ENCODE measurements at regions not wholly inside any gene's neighbourhood (a gene's known extent, or its start where the extent isn't known, plus 50 kb on each side); places are given as distances from the start of the nearest gene placed in this dataset.
"Not testable (repeated sequence)": the region's sequence is repeated elsewhere in the genome, so short reads cannot be mapped to it uniquely, and the experiment has no call there.

DNA sequence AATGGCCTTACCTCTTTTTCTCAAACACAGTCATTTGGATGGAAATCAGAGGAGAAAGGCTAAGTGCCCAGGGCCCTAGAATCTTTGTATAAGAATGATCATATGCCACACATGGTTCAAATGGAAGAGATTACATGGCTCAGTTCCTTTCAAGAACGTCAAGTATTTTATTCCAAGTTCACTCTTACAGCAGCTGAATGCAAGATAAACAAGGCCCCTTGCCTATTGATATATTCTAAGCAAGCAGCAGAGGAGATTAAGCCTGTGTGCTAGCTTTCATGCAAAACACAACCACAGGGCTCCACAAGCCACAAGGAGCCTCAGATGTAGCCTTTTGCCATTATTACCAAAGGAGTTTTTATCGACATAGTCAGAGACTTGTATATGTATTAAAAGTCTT lies 55.3 kb upstream of the SLCO6A1 start:
- H3K27me3 Mint-ChIP-seq: peaks cover 5% of the 10 kb centered on the region
- H3K4me1 Mint-ChIP-seq (ENCODE audit: low read depth): no peaks in the 10 kb centered on the region
- H3K4me3 Mint-ChIP-seq: no peak overlapping the region
- H3K27ac Mint-ChIP-seq: no peak overlapping the region
- H3K36me3 Mint-ChIP-seq: no peaks in the 10 kb centered on the region
- H3K9me3 Mint-ChIP-seq (ENCODE audit: low read depth): peaks cover 5% of the 10 kb centered on the region

DNA sequence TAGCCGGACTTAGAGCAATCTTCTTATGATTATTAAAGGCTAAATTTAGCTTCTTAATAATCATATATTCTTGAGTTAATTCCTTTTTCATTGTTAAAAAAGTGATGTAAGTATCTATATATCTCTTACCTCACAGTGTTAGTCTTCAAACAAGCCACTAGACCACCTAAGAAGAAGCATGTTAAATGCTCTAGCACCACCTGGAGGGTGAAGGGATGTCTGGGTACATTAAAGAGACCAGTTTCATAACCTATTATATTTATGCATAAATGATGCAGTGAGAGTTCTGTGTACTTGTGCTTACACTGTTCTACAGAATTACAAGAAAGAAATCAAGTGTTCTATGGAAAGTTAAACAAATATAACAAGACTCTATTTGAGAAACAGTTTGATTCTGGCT lies 55.9 kb upstream of the SLCO6A1 start:
- no peaks in the 10 kb centered on the region for H3K9me3 Mint-ChIP-seq (ENCODE audit: low read depth)

DNA sequence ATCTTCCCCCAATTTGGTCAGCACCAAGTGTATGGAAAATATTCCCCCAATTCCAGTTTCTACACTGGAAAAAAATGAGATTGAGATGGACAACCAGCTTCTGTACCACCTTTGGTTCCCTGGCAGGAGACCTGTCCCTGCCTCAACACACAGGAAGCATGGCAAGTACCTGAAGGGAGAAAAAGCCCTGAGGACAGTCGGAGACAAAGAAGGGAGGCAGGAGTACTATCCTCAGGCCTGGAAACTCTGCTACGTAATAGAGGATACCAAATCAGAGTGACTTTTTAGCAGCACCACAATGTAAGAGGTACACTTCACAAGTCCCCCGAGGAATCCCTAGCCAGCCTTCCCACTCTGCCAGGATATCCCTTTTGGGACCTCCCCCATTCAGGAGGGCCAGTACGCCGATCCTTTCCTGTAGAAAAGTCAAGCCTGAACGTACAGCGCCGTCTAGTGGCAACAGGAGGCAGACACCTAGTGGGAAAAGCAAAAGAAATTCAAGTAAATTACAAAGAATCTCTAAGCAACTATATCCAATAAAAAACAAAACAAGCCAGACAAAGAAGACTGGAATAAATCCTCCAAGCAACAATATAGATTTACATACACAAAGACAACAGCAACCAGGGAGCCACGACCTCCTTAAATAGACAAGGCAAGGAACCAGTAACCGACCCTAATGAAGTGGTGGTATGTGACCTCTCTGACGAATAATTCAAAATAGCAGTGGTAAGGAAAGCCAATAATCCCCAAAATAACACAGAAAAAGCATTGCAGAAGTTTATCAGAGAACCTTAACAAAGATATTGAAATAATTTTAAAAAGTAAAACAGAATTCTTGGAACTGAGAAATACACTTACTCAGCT lies 63.3 kb upstream of the SLCO6A1 start:
- no peaks in the 10 kb centered on the region for H3K36me3 Mint-ChIP-seq
- no peak overlapping the region for H3K4me3 Mint-ChIP-seq
- no peaks in the 10 kb centered on the region for H3K4me1 Mint-ChIP-seq (ENCODE audit: low read depth)
- H3K27ac Mint-ChIP-seq: no peak overlapping the region
- H3K27me3 Mint-ChIP-seq: peaks cover 3% of the 10 kb centered on the region
- peaks cover 6% of the 10 kb centered on the region for H3K9me3 Mint-ChIP-seq (ENCODE audit: low read depth)

More for the DNA sequence above, 55.9 kb upstream of the SLCO6A1 start:
- H3K4me3 Mint-ChIP-seq: no peak overlapping the region
- no peaks in the 10 kb centered on the region for H3K36me3 Mint-ChIP-seq
- no peaks in the 10 kb centered on the region for H3K4me1 Mint-ChIP-seq (ENCODE audit: low read depth)
- no peak overlapping the region for H3K27ac Mint-ChIP-seq
- H3K27me3 Mint-ChIP-seq: peaks cover 8% of the 10 kb centered on the region

DNA sequence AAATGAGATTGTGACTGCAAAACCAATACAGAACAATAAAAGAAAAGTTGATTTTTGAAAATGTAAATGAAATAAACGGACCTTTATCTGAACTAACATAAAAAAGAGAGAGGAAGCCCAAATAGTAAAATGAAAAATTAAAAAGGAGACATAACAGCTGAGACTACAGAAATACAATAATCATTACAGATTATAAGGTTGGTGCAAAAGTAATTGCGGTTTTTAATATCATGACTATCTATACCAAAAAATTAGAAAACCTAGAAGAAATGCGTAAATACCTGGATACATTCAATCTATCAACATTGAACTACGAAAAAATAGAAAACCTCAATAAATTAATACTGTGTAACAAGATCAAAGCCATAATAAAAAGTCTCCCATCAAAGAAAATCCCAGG lies 71.9 kb upstream of the SLCO6A1 start:
- H3K9me3 Mint-ChIP-seq (ENCODE audit: low read depth): no peaks in the 10 kb centered on the region

DNA sequence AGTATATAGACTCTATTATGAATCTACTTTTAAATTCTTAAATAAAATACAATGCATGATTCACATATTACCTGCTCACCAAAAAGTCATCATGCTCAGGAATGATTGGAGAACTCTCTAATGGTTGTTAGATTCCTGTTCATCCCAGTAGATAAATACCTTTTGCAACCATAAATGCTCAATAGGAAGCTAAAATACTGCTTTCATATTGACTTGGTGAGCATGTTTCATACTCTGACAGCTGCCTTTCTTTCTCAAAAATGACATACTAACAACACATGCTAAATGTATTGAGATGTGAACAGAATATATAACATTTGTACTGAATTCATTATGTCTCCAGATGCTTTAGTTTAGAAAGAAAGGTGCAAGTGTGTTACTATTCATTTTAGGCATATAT lies 79.6 kb upstream of the SLCO6A1 start:
- H3K9me3 Mint-ChIP-seq (ENCODE audit: low read depth): no peaks in the 10 kb centered on the region
- H3K27ac Mint-ChIP-seq: no peak overlapping the region
- no peak overlapping the region for H3K4me3 Mint-ChIP-seq

More for the DNA sequence above, 71.9 kb upstream of the SLCO6A1 start:
- no peaks in the 10 kb centered on the region for H3K4me1 Mint-ChIP-seq (ENCODE audit: low read depth)
- peaks cover 11% of the 10 kb centered on the region for H3K27me3 Mint-ChIP-seq
- H3K4me3 Mint-ChIP-seq: no peak overlapping the region
- no peaks in the 10 kb centered on the region for H3K36me3 Mint-ChIP-seq
- H3K27ac Mint-ChIP-seq: no peak overlapping the region

DNA sequence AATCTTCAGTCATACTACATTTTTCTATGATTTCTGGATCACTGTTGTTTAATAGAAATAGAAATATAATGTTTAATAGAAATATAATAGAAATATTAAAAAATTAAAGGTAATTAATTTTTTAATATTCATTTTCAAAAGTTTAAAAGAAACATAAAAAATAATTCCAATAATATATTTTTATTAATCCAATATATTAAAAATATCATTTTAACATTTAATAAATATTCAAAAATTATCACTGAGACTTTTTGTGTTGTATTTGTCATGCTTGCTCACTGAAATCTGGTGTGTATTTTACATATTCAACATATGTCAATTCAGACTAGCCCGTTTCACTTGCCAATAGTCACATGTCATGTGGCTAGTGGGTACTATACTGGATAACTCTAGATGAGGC lies 80.6 kb upstream of the SLCO6A1 start:
- Mint-ChIP-seq H3K27ac (no peak overlapping the region), H3K4me3 (no peak overlapping the region), H3K36me3 (no peaks in the 10 kb centered on the region), H3K4me1 (ENCODE audit: low read depth) (no peaks in the 10 kb centered on the region), H3K27me3 (peaks cover 4% of the 10 kb centered on the region), H3K9me3 (ENCODE audit: low read depth) (no peaks in the 10 kb centered on the region)

More for the DNA sequence above, 79.6 kb upstream of the SLCO6A1 start:
- H3K36me3 Mint-ChIP-seq: no peaks in the 10 kb centered on the region
- peaks cover 4% of the 10 kb centered on the region for H3K27me3 Mint-ChIP-seq
- no peaks in the 10 kb centered on the region for H3K4me1 Mint-ChIP-seq (ENCODE audit: low read depth)

DNA sequence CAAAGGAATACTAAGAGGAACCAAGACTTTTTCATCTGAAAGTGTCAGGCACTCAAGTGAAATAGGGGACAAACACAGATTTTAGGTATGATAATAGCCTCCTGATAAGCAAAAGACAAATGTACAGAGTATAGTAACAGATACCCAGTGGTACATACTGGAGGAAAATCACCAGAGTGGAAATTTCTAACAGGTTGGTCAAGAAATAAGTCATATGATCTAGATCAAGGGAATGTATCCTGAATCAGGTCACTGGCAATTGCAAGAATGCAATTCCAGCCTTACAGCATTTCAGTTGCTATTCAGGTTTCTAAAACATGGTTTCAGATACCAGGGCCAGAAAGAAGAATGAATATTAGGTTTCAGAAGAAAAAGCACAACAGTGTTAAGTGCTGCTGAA lies 82.2 kb upstream of the SLCO6A1 start:
- no peaks in the 10 kb centered on the region for H3K36me3 Mint-ChIP-seq
- peaks cover 4% of the 10 kb centered on the region for H3K27me3 Mint-ChIP-seq
- H3K4me1 Mint-ChIP-seq (ENCODE audit: low read depth): no peaks in the 10 kb centered on the region
- no peaks in the 10 kb centered on the region for H3K9me3 Mint-ChIP-seq (ENCODE audit: low read depth)
- H3K27ac Mint-ChIP-seq: no peak overlapping the region
- H3K4me3 Mint-ChIP-seq: no peak overlapping the region

DNA sequence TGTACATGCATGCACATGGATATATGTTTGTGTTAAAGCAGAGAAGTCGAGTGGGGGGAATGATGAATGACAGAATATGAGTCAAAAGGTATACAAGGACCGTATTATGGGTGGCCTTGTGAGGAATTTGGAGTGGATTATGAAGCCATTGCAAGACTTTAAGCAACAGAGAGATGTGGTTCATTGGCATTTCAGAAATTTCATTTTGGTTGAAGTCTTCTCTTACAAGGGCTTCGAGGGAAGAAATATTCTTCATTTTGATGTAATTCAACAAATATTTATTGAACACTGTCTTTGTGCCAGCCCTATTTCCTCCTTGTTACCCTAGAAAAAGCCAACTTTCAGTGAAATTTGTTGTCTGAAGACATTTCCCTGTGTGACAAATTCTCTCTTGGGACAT lies 83.9 kb upstream of the SLCO6A1 start:
- H3K27me3 Mint-ChIP-seq: peaks cover 4% of the 10 kb centered on the region
- H3K27ac Mint-ChIP-seq: no peak overlapping the region
- H3K9me3 Mint-ChIP-seq (ENCODE audit: low read depth): no peaks in the 10 kb centered on the region
- no peaks in the 10 kb centered on the region for H3K4me1 Mint-ChIP-seq (ENCODE audit: low read depth)
- no peak overlapping the region for H3K4me3 Mint-ChIP-seq
- no peaks in the 10 kb centered on the region for H3K36me3 Mint-ChIP-seq

DNA sequence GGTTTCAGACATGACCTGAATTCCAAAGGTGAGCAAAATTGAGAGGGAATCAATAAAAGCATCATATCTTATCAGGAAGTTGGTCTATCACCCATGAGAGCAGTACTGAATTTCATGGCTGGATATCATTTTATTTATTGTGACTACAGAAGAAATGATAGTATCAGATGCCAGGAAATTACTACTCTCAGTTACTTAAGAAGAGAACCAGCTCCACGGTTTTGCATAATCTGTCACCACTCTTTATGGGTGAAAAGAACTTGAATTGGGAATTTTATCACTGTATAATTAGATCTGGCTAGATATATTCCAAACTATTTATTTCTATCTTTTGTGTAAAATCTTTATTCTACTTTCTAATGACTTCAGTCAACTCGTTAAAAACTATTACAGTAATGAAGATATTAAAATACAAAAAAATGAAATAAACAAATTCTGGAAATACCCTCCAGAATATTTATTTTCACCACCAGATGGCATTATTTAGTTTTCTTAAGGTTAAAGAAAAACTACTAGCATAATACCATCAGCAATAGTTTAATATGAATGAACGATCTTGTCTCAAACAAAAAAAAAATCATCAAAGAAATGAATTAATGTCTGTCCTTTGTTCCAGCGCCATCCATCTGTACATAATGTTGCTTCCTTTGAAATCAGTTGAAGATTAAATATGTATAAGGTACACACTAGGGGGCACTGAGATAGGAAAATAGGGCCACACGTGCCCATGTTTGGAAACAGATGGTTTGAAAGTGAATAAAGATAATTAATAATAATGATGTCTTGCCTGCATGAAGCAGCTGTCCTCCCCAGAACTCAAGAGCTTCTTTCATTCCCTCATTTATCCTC lies 84.7 kb upstream of the SLCO6A1 start:
- H3K9me3 Mint-ChIP-seq (ENCODE audit: low read depth): no peaks in the 10 kb centered on the region
- H3K4me3 Mint-ChIP-seq: no peak overlapping the region
- peaks cover 4% of the 10 kb centered on the region for H3K27me3 Mint-ChIP-seq
- H3K27ac Mint-ChIP-seq: no peak overlapping the region
- H3K36me3 Mint-ChIP-seq: no peaks in the 10 kb centered on the region
- H3K4me1 Mint-ChIP-seq (ENCODE audit: low read depth): no peaks in the 10 kb centered on the region

DNA sequence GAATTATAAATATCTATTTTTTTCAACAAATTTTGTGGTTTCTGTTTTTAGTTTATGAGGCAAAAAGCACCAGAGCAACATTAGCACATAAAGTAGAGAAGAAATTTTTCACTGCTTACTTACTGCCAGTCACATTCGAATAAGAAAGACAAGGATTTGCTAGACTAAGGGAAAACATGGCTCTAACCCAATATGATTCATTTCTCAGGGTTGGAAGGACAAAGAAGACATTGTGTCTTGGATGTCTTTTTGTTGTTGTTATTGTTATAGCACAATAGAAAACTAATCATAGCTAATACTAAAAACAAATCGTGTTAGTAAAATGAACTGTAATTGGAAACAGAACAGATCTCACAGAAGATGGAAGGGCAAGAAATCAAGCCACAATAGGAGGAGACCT lies 90.9 kb upstream of the SLCO6A1 start:
- H3K36me3 Mint-ChIP-seq: no peaks in the 10 kb centered on the region
- peaks cover 5% of the 10 kb centered on the region for H3K9me3 Mint-ChIP-seq (ENCODE audit: low read depth)
- no peak overlapping the region for H3K27ac Mint-ChIP-seq
- H3K4me3 Mint-ChIP-seq: no peak overlapping the region
- H3K27me3 Mint-ChIP-seq: peaks cover 2% of the 10 kb centered on the region
- peaks cover 4% of the 10 kb centered on the region for H3K4me1 Mint-ChIP-seq (ENCODE audit: low read depth)

DNA sequence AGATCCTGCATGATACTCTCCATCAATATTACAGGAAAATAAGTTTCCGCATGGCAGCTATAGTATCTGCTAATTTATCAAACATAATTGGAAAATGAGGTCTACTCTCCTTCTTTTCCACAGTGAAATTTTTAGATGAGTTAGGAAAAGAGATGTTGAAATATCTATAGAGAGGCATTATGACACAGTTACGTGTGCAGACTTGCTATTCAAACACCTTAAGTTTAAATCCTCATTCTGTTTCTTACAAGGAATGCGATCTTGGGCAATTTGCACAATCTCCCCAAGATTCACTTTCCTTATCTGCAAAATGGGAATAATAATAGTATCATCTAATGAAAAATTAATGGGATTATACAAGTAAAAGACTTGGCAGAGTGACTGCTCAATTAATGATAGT lies 91.7 kb upstream of the SLCO6A1 start:
- H3K4me3 Mint-ChIP-seq: no peak overlapping the region
- peaks cover 2% of the 10 kb centered on the region for H3K27me3 Mint-ChIP-seq
- H3K4me1 Mint-ChIP-seq (ENCODE audit: low read depth): peaks cover 6% of the 10 kb centered on the region
- peaks cover 5% of the 10 kb centered on the region for H3K9me3 Mint-ChIP-seq (ENCODE audit: low read depth)
- no peak overlapping the region for H3K27ac Mint-ChIP-seq
- H3K36me3 Mint-ChIP-seq: no peaks in the 10 kb centered on the region

DNA sequence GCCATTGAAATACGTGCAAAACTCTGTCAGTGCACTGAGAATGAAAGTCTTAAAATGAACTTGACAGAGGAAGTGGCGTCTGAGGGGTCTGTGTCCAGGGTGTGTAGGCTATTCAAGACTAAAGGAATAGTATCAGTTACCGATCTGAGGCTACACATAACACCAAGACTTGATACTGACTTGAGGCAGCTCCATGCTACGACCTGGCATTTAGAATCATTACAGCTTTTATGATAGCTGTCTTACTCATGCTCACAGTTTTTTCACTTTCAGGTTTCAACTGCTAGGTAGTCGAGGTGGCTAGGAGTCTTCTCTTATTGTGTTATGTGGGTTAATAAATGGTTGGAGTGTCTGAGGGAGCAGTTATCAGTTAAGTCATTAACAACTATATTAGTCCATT lies 92.8 kb upstream of the SLCO6A1 start:
- no peaks in the 10 kb centered on the region for H3K36me3 Mint-ChIP-seq
- peaks cover 5% of the 10 kb centered on the region for H3K9me3 Mint-ChIP-seq (ENCODE audit: low read depth)
- H3K4me1 Mint-ChIP-seq (ENCODE audit: low read depth): peaks cover 18% of the 10 kb centered on the region
- no peak overlapping the region for H3K4me3 Mint-ChIP-seq
- H3K27me3 Mint-ChIP-seq: peaks cover 2% of the 10 kb centered on the region
- H3K27ac Mint-ChIP-seq: no peak overlapping the region

DNA sequence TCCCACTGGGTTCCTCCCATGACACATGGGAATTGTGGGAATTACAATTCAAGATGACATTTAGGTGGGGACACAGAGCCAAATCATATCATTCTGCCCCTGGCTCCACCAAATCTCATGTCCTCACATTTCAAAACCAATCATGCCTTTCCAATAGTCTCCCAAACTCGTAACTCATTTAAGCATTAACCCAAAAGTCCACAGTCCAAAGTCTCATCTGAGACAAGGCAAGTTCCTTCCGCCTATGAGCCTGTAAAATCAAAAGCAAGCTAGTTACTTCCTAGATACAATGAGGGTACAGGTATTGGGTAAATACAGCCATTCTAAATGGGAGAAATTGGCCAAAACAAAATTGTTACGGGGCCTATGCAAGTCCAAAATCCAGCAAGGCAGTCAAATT lies 93.8 kb upstream of the SLCO6A1 start:
- not testable (repeated sequence) for H3K27me3 Mint-ChIP-seq; H3K4me3 Mint-ChIP-seq; H3K9me3 Mint-ChIP-seq (ENCODE audit: low read depth); H3K36me3 Mint-ChIP-seq; H3K27ac Mint-ChIP-seq
- H3K4me1 Mint-ChIP-seq (ENCODE audit: low read depth): peaks cover 18% of the 10 kb centered on the region

DNA sequence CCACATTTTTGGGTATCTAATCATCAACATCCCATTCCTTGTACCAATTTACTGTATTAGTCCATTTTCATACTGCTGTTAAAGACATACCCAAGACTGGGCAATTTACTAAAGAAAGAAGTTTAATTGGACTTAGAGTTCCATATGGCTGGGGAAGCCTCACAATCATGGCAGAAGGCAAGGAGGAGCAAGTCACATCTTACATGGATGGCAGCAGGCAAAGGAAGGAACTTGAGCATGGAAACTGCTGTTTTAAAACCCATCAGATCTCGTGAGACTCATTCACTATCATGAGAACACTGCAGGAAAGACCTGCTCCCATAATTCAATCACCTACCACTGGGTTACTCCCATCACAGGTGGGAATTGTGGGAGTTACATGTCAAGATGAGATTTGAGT lies 95.4 kb upstream of the SLCO6A1 start:
- Mint-ChIP-seq H3K4me1 (ENCODE audit: low read depth) (peaks cover 18% of the 10 kb centered on the region), H3K27me3 (peaks cover 2% of the 10 kb centered on the region), H3K36me3 (no peaks in the 10 kb centered on the region), H3K27ac (no peak overlapping the region), H3K9me3 (ENCODE audit: low read depth) (peaks cover 5% of the 10 kb centered on the region), H3K4me3 (no peak overlapping the region)

DNA sequence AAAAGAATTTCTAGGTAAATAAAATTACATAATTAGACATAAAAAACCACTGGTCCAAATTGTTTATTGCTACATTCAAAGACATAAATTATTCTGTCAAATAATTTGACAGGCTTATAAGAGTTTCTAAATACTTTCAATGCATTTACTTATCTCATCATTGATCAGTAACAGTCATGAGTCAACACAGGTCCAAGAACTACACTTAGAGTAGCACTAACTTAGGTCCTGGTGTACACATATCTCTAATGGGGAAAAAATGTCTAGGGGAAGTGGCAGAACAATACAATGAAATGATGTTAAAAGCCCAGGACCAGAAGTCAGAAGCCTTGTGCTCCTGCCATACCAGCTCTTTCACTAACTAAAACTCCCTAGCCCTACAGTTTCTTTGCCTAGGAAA lies 96.5 kb upstream of the SLCO6A1 start:
- Mint-ChIP-seq H3K9me3 (ENCODE audit: low read depth) (peaks cover 5% of the 10 kb centered on the region), H3K27me3 (no peaks in the 10 kb centered on the region), H3K27ac (no peak overlapping the region), H3K36me3 (no peaks in the 10 kb centered on the region), H3K4me1 (ENCODE audit: low read depth) (peaks cover 18% of the 10 kb centered on the region), H3K4me3 (no peak overlapping the region)

Data from activated naive CD8-positive, alpha-beta T cell (primary cell).